ENCODE measurements at regions not wholly inside any gene's neighbourhood (a gene's known extent, or its start where the extent isn't known, plus 50 kb on each side); places are given as distances from the start of the nearest gene placed in this dataset.

DNA sequence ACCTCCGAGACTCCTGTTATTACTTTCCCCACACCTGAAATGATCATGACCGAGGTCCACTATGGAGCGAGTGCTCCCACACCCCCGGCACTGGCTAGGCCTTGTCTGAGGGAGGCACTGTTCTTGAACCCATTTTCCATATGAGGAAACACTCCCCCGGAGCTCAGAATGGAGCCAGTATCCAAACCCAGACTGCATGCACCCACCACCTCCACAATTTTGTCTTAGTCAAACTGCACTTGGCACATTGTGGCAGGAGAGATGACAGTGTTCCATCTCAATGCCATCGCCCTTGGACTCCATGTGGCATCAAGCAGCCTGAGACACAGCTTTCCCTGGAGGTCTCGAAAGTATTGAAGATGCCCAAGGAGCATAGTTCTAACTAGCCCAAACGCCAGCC lies 154.1 kb downstream of the NUP210 start:
- peaks cover 9% of the 10 kb centered on the region for H3K27me3 Mint-ChIP-seq
- no peak overlapping the region for H3K27ac Mint-ChIP-seq
- POLR2A ChIA-PET: interaction anchor here (0.6 kb wide), 1 partner anchor 392 kb away, joined by 3 read pairs; no protein-coding TSS in a partner anchor
- peaks cover 5% of the 10 kb centered on the region for H3K4me1 Mint-ChIP-seq
- no peaks in the 10 kb centered on the region for H3K36me3 Mint-ChIP-seq (ENCODE audit: low read depth)
- DNase-seq: no peak
- no peak overlapping the region for H3K4me3 Mint-ChIP-seq
- CTCF ChIA-PET: no interaction called here
- H3K9me3 Mint-ChIP-seq: no peaks in the 10 kb centered on the region

DNA sequence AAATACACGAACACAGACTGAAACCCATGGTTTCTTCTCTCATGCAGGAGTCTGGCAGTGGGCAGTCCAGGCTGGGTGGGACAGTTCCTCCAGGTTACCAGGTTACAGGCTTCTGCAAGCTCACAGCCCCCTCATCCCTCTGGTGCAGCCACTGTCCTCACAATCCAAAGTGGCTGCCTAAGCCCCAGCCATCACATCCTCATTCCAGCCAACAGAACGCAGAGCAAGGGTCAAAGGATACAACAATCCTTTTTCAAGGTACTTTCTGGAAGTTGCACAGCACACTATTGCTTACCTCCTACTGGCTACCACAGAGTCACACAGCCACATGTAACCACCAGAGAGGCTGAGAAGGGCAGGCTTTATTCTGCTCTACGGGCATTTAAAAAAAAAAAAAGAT lies 154.6 kb downstream of the NUP210 start:
- POLR2A ChIA-PET: no interaction called here
- H3K4me3 Mint-ChIP-seq: no peak overlapping the region

DNA sequence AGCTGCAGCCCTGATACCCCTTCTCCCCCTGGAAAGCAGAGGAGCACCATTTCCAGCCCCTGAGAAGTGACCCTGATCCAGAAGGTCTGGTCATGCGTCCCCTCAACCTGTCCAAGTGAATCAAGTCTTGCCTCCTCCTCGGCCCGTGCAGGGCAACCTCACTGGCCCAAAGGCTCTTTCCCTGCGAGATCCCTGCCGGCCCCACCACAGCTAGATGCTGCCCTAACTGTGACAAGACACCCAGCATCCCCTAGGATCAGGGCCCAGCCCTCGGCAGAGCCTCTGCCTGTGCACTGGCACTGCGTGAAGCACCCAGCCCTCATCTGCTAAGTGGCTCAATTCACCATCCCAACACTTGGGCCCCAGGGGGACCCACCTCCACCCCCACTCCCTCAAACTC lies 155.1 kb downstream of the NUP210 start:
- Mint-ChIP-seq H3K4me3 (no peak overlapping the region), H3K4me1 (peaks cover 5% of the 10 kb centered on the region), H3K36me3 (ENCODE audit: low read depth) (no peaks in the 10 kb centered on the region), H3K27me3 (peaks cover 11% of the 10 kb centered on the region), H3K27ac (no peak overlapping the region), H3K9me3 (no peaks in the 10 kb centered on the region)
- ChIA-PET POLR2A (no interaction called here), CTCF (interaction anchor here (0.6 kb wide), 1 partner anchor 56 kb away, joined by 4 read pairs; no protein-coding TSS in a partner anchor)
- no peak for DNase-seq

More for the DNA sequence above, 154.6 kb downstream of the NUP210 start:
- Mint-ChIP-seq H3K27me3 (peaks cover 9% of the 10 kb centered on the region), H3K9me3 (no peaks in the 10 kb centered on the region), H3K36me3 (ENCODE audit: low read depth) (no peaks in the 10 kb centered on the region), H3K27ac (no peak overlapping the region), H3K4me1 (peaks cover 5% of the 10 kb centered on the region)
- CTCF ChIA-PET: no interaction called here
- DNase-seq: no peak

DNA sequence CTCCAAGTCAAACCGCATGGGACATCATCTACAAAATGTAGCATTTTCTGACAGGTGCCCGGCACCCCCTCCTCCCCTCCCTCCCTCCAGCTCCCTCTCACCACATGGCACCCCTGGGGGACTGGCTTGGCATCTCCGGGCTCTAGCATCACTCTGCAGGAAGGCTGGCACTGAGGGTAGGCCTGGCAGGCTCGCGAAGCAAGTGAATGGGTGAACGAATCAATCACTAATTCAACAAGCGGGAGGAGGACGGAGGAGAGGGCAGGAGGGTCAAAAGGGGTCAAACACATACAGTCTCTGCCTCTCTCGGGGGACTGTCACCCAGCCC lies 155.7 kb downstream of the NUP210 start:
- peaks cover 5% of the 10 kb centered on the region for H3K4me1 Mint-ChIP-seq
- POLR2A ChIA-PET: no interaction called here
- CTCF ChIA-PET: interaction anchor here (0.6 kb wide), 1 partner anchor 56 kb away, joined by 4 read pairs; no protein-coding TSS in a partner anchor
- DNase-seq: no peak
- no peaks in the 10 kb centered on the region for H3K9me3 Mint-ChIP-seq
- H3K27me3 Mint-ChIP-seq: peaks cover 11% of the 10 kb centered on the region
- H3K36me3 Mint-ChIP-seq (ENCODE audit: low read depth): no peaks in the 10 kb centered on the region
- H3K27ac Mint-ChIP-seq: no peak overlapping the region
- H3K4me3 Mint-ChIP-seq: no peak overlapping the region

DNA sequence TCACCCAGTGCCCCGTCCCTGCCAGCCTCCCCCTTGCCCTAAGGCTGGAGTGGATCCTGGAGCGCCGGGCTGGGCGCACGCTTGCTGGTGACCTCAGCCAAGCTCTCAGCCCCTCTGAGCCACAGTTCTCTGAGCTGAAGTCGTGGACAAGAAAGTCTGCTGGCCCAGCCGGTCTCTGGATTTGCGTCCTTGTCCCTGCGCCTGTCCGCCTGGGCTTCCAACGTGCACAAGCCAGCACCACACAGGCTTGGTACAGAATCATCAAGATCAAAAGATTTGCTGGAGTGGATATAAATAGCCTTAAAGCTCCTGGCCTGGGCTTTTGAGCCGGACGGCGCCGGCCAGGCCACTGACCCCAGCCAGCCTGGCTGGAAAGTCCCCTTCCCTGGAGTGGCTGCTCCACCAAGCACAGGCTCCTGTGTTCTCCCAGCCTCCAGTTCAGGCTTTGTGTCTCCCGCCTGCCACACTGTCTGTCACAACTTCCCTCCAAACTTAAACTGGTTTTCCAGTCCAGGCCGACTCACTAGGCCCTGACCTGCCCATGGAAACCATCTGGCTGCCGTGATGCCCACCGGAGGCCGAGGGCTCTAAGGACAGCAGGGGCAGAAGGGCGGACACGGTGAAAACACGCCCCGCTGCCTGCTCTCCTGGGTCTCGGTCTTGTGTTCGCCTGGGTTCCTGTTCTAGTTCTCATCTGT lies 156.2 kb downstream of the NUP210 start:
- Mint-ChIP-seq H3K36me3 (ENCODE audit: low read depth) (no peaks in the 10 kb centered on the region), H3K9me3 (no peaks in the 10 kb centered on the region), H3K4me1 (peaks cover 5% of the 10 kb centered on the region), H3K4me3 (no peak overlapping the region), H3K27me3 (peaks cover 11% of the 10 kb centered on the region), H3K27ac (no peak overlapping the region)
- ChIA-PET POLR2A (no interaction called here), CTCF (no interaction called here)
- no peak for DNase-seq

DNA sequence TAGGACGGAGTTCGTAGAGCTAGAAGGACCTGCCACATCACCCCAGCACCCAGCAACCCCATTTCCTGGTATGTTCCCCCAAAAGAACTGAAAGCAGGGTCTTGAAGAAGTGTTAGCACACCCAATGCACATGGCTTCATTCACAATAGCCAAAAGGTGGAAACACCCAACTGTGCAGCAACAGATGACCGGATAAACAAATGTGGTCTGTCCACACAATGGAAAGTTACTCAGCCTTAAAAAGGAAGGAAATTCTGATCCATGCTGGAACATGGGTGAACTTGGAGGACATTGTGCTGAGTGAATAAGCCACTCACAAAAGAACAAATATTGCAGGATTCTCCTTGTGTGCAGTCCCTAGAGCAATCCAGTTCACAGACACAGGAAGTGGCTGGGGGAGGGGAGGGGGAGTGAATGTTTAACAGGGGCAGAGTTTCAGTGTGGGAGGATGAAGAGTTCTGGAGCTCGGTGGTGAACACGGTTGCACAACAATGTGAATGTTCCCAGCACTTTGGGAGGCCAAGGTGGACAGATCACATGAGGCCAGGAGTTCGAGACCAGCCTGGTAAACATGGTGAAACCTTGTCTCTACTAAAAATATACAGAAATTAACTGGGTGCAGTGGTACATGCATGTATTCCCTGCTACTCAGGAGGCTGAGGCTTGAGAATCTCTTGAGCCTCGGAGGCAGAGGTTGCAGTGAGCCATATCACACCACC lies 157.5 kb downstream of the NUP210 start:
- Mint-ChIP-seq H3K4me1 (peaks cover 5% of the 10 kb centered on the region), H3K27me3 (peaks cover 9% of the 10 kb centered on the region), H3K9me3 (no peaks in the 10 kb centered on the region), H3K4me3 (no peak overlapping the region), H3K36me3 (ENCODE audit: low read depth) (no peaks in the 10 kb centered on the region), H3K27ac (no peak overlapping the region)
- ChIA-PET CTCF (no interaction called here), POLR2A (no interaction called here)
- DNase-seq: no peak

DNA sequence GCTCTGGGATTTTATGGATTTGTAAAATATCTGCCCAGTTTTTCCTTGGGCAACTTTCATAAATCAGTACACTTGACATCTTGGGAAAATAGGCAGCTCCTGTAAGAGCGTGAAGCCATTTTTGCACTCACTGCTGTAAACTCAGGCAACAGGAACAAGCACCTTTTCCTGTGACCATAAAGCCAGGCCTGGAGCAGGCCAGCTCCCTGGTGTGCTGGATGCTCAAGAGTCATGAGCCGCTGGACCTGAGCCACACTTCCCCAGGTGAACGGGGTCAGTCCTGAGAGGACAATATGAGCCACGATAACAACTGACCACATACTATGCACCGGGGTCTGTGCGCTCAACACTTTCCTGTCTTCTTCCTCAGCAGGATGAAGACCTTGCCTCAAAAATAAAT lies 158.2 kb downstream of the NUP210 start:
- Mint-ChIP-seq H3K9me3 (no peaks in the 10 kb centered on the region), H3K4me3 (no peak overlapping the region), H3K27ac (no peak overlapping the region), H3K36me3 (ENCODE audit: low read depth) (no peaks in the 10 kb centered on the region), H3K4me1 (peaks cover 5% of the 10 kb centered on the region), H3K27me3 (peaks cover 12% of the 10 kb centered on the region)
- DNase-seq: no peak
- CTCF ChIA-PET: interaction anchor here (1.5 kb wide), 1 partner anchor 32 kb away, joined by 4 read pairs; no protein-coding TSS in a partner anchor
- POLR2A ChIA-PET: no interaction called here

DNA sequence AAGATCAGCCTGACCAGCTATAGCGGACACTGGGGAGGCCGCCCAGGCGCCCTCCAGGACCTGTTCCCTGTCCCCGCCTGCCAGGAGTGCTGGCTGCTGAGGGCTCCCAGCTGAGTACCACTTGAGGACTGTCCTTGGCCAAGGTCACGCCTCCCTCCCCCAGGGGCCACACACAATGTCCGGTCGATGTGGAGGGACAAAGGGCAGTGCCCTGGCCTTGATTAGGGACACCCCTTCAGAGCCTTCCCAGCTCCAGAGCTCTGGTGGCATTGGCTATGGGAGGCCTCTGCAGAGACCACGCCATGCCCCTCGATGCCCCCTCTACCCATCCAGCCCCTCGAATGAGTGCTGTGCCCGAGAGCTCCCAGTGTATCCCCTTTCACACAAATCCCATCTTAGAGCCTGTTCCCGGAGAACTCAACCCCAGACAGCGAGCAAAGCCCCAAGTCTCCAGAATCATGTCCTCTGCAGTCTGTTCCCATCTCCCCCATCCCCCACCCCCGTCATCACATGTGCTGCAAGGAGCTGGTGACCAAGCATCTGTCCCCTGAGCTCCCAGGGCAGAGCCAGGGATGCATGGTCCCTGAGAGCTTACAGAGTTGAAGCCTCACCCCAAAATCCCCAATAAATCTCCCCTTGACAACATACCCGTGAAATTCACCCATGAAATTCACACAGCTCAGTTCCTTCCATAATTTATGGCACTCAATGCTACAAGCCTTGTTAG lies 158.9 kb downstream of the NUP210 start:
- CTCF ChIA-PET: interaction anchor here (1.5 kb wide), 1 partner anchor 31 kb away, joined by 4 read pairs; no protein-coding TSS in a partner anchor
- no peaks in the 10 kb centered on the region for H3K36me3 Mint-ChIP-seq (ENCODE audit: low read depth)

DNA sequence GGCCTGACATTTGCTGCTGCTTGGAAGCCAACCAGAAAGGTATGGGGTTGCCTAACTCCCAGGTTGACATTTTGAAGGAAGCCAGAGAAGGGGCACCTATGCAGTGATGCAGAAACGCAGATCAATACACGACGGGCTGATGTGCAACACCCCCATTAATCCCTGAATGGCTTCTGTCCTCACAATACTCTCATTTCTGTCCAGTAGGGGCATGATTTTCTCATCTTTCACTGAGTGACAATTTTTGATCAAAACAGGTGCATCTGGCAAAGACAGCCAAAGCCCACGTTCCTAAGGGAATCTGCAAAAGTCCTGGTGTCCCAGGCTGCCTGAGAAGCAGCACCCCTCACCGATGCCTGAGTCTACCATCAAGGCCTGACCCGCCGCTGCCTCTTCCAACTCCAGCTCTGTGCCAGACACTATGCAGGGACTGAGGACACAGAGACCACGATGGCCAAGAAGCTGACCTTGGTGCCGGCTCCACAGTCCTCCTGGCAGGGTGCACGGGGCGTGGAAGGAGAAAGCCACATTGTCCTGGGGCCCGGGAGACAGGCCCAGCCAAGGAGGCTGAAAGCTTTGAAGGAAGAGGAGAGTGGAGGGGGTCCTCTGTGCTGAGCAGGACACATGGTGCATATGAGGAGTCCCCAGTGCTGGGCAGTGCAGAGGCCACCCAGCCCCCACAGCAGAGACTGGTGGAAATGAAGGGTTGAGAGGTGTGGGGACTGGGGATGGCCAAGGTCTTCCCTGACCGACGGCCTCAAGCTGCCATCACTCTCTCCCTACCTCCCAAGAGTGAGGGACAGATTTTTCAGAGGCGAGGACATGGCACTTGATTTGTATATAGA lies 159.6 kb downstream of the NUP210 start:
- no peak overlapping the region for H3K4me3 Mint-ChIP-seq
- no peaks in the 10 kb centered on the region for H3K9me3 Mint-ChIP-seq
- peaks cover 5% of the 10 kb centered on the region for H3K4me1 Mint-ChIP-seq
- ChIA-PET CTCF (interaction anchor here (1.5 kb wide), 1 partner anchor 30 kb away, joined by 4 read pairs; no protein-coding TSS in a partner anchor), POLR2A (no interaction called here)
- no peak overlapping the region for H3K27ac Mint-ChIP-seq
- peaks cover 12% of the 10 kb centered on the region for H3K27me3 Mint-ChIP-seq
- no peak for DNase-seq
- H3K36me3 Mint-ChIP-seq (ENCODE audit: low read depth): no peaks in the 10 kb centered on the region

More for the DNA sequence above, 158.9 kb downstream of the NUP210 start:
- Mint-ChIP-seq H3K4me1 (peaks cover 5% of the 10 kb centered on the region), H3K4me3 (no peak overlapping the region), H3K27me3 (peaks cover 12% of the 10 kb centered on the region), H3K27ac (no peak overlapping the region), H3K9me3 (no peaks in the 10 kb centered on the region)
- no peak for DNase-seq
- POLR2A ChIA-PET: no interaction called here

DNA sequence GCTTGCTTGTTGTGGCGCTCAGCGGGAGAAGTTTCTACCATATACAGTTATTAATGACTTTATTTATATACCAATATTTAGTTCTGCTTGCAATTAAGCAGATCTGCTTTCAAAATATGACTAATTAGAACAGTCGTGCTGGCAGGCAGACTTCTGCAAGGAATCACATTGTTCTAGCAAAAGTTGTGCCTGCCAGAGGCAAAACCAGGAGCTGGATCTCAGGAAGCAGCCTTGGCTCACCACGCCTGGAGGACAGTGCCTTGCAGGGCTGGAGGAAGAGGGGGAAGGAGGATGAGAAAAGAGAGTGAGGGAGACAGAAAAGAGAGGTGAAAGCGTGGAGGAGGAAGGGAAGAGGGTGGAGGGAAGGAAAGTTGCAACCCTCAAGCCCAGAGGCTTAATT lies 160.3 kb downstream of the NUP210 start:
- ChIA-PET POLR2A (no interaction called here), CTCF (no interaction called here)
- Mint-ChIP-seq H3K4me1 (peaks cover 5% of the 10 kb centered on the region), H3K9me3 (no peaks in the 10 kb centered on the region), H3K4me3 (no peak overlapping the region), H3K27me3 (peaks cover 9% of the 10 kb centered on the region), H3K27ac (no peak overlapping the region), H3K36me3 (ENCODE audit: low read depth) (no peaks in the 10 kb centered on the region)
- no peak for DNase-seq

DNA sequence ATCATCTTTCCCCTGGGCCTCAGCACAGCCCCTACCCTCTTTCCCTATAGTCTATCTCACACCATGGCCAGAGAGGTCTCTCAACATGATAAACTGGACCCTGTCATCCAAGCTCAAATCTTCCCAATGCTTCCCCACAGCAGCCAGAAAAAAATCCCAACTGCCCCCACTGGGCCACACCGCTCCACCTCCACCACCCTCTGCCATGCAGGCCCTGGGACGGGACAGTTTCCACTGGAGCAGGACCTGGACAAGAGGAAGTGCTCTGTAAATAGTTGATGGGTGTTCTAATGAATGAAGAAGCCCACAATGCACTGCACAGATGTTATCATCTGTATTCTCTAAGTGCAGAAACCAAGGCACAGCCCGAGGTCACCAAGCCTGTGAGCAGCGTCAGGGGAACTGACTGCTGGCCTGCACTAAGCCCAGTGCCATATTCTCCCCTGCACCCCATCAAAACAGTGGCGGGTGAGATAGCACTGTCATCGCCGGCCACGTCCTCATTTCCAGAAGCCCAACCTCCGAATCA lies 161.1 kb downstream of the NUP210 start:
- POLR2A ChIA-PET: no interaction called here
- Mint-ChIP-seq H3K9me3 (no peaks in the 10 kb centered on the region), H3K4me1 (peaks cover 5% of the 10 kb centered on the region), H3K4me3 (no peak overlapping the region), H3K36me3 (ENCODE audit: low read depth) (no peaks in the 10 kb centered on the region), H3K27me3 (peaks cover 9% of the 10 kb centered on the region), H3K27ac (no peak overlapping the region)
- DNase-seq: no peak
- CTCF ChIA-PET: no interaction called here

DNA sequence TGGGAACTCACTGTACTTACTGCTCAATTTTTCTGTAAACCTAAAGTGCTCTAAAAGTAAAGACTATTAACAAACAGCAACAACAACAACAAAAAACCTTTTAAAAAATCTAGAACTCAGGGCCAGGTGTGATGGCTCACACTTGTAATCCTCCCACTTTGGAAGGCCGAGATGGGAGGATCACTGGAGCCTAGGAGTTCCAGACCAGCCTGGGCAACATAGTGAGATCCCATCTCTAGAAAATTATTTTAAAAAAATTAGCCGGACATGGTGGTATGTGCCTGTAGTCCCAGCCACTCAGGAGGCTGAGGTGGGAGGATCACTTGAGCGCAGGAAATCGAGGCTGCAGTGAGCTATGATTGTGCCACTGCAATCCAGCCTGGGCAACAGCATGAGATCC lies 161.8 kb downstream of the NUP210 start:
- H3K4me3 Mint-ChIP-seq: no peak overlapping the region
- H3K36me3 Mint-ChIP-seq (ENCODE audit: low read depth): no peaks in the 10 kb centered on the region
- POLR2A ChIA-PET: no interaction called here
- H3K9me3 Mint-ChIP-seq: no peaks in the 10 kb centered on the region
- no peak for DNase-seq
- no peak overlapping the region for H3K27ac Mint-ChIP-seq
- H3K27me3 Mint-ChIP-seq: peaks cover 9% of the 10 kb centered on the region
- H3K4me1 Mint-ChIP-seq: peaks cover 5% of the 10 kb centered on the region
- CTCF ChIA-PET: interaction anchor here (1.4 kb wide), 1 partner anchor 166 kb away, joined by 5 read pairs; no protein-coding TSS in a partner anchor

All from activated CD4-positive, alpha-beta memory T cell treated with anti-CD3 and anti-CD28 coated beads, Interleukin-2, amount 10 ng/mL, durations not matched to agents 7 days and 5 days (primary cell).